HepG2 (cell line): ENCODE measurements at regions not wholly inside any gene's neighbourhood (a gene's known extent, or its start where the extent isn't known, plus 50 kb on each side); places are given as distances from the start of the nearest gene placed in this dataset.

ENCODE experiments used
- ATAC-seq: fragments of 200-7000 bp; cut with Tn5 transposase; 3 replicates; pipeline ENCODE4 v1.9.1; 2020; ENCODE audit warnings: mild to moderate bottlenecking, moderate library complexity
- BruUV-seq: library from RNA; stranded (reverse); fragments of 400-500 nt; replicated peaks from 2 replicates; lab custom pipeline; 2021; lab: Mats Ljungman, UMichigan
- CTCF ChIA-PET: fragments of 300-600 bp; formaldehyde crosslinking; extraction: SDS; loops from one replicate; lab custom pipeline; 2021; ENCODE audit warnings: low total read pairs, inconsistent platforms, low intra/inter-chr PET ratio; lab: Yijun Ruan, JAX
- POLR2A ChIA-PET: fragments of 350-600 bp; sonication (Branson Sonifier 250); formaldehyde crosslinking; loops from one replicate; lab custom pipeline; 2020; ENCODE audit warnings: antibody characterized with exemption, inconsistent platforms; lab: Yijun Ruan, JAX
- DNase-seq: peaks from one replicate; pipeline ENCODE4 v3.0.0-alpha.2; 2015; ENCODE audit warnings: low spot score
- FAIRE-seq: peaks from 3 replicates; lab custom pipeline; 2011; peaks lifted over from hg19 to GRCh38; lab: Jason Lieb, UNC
- H2AFZ ChIP-seq: one replicate; pipeline ENCODE4 v1.6.1; 2011; ENCODE audit warnings: low read length, inconsistent platforms
- H3K27ac ChIP-seq: fragments of 300-600 bp; 3 replicates; pipeline ENCODE4 v1.8.0; 2011; ENCODE audit warnings: mixed run types, mild to moderate bottlenecking, mixed read lengths, low read length, inconsistent platforms; ENCODE audit not compliant: insufficient read depth; ENCODE audit errors: extremely low read length
- H3K27me3 ChIP-seq, 2 experiments: fragments of 200-600 bp in 1 of 2; 2 replicates in 1 of 2; 3 replicates in 1 of 2; pipeline versions ENCODE4 v1.6.0 to v1.8.0; 2011; ENCODE audit warnings: low read length in 2 of 2, mild to moderate bottlenecking in 2 of 2, moderate library complexity in 2 of 2, inconsistent platforms in 1 of 2; ENCODE audit not compliant: insufficient read depth in 2 of 2, control insufficient read depth in 1 of 2
- H3K36me3 ChIP-seq, 2 experiments: fragments of 200-600 bp in 1 of 2; replicated peaks in 1 of 2; 2 replicates in 1 of 2; 3 replicates in 1 of 2; pipeline versions ENCODE4 v1.5.1 to v1.8.0; 2011; ENCODE audit warnings: low read length in 2 of 2, inconsistent platforms in 1 of 2; ENCODE audit not compliant: insufficient read depth in 2 of 2, control insufficient read depth in 1 of 2
- H3K4me1 ChIP-seq: 2 replicates; pipeline ENCODE4 v1.5.1; 2012; ENCODE audit warnings: low read length, inconsistent platforms; ENCODE audit not compliant: insufficient read depth
- H3K4me2 ChIP-seq: 2 replicates; pipeline ENCODE4 v1.6.0; 2011; ENCODE audit warnings: low read depth, low read length, inconsistent platforms
- H3K4me3 ChIP-seq, 3 experiments: fragments of 200-600 bp in 1 of 3; sonication (generic), shearing (Covaris generic) in 1 of 3; replicated peaks in 1 of 3; 2 replicates each; pipeline ENCODE4 v1.5.1; 2011 to 2016; ENCODE audit warnings: low read length in 3 of 3, inconsistent platforms in 2 of 3, low read depth in 2 of 3, mild to moderate bottlenecking in 2 of 3, control low read depth in 1 of 3, mixed read lengths in 1 of 3; ENCODE audit not compliant: insufficient read depth in 1 of 3
- H3K79me2 ChIP-seq: one replicate; pipeline ENCODE4 v1.6.1; 2011; ENCODE audit warnings: low read length, inconsistent platforms; ENCODE audit not compliant: insufficient read depth
- H3K9ac ChIP-seq: 2 replicates; pipeline ENCODE4 v1.6.0; 2011; ENCODE audit warnings: mild to moderate bottlenecking, low read depth, low read length, inconsistent platforms; ENCODE audit not compliant: insufficient read depth
- H3K9me3 ChIP-seq: 2 replicates; pipeline ENCODE4 v1.5.1; 2012; ENCODE audit warnings: mild to moderate bottlenecking, low read length
- H4K20me1 ChIP-seq: 2 replicates; pipeline ENCODE4 v1.6.0; 2011; ENCODE audit warnings: inconsistent platforms, mild to moderate bottlenecking, low read length, moderate library complexity; ENCODE audit not compliant: insufficient read depth
- ARNTL ChIP-seq: sonication (generic); formaldehyde crosslinking; IDR thresholded peaks from 2 replicates; pipeline ENCODE4 v1.4.0; 2020; ENCODE audit warnings: mild to moderate bottlenecking, missing genetic modification reagents
- HOXD1 ChIP-seq: sonication (generic); formaldehyde crosslinking; IDR thresholded peaks from 2 replicates; pipeline ENCODE4 v1.5.0; 2020; ENCODE audit warnings: missing genetic modification reagents
- ZBTB1 ChIP-seq: sonication (generic); formaldehyde crosslinking; IDR thresholded peaks from 2 replicates; pipeline ENCODE4 v1.4.0; 2020; ENCODE audit warnings: missing genetic modification reagents, borderline replicate concordance
- ZNF12 ChIP-seq: sonication (generic); formaldehyde crosslinking; IDR thresholded peaks from 2 replicates; pipeline ENCODE4 v1.5.0; 2020; ENCODE audit warnings: missing genetic modification reagents
- ZNF446 ChIP-seq: sonication (generic); formaldehyde crosslinking; IDR thresholded peaks from 2 replicates; pipeline ENCODE4 v1.5.0; 2020; ENCODE audit warnings: mild to moderate bottlenecking, missing genetic modification reagents
- ZNF609 ChIP-seq: sonication (generic); formaldehyde crosslinking; IDR thresholded peaks from 2 replicates; pipeline ENCODE4 v1.4.0; 2020; ENCODE audit warnings: mild to moderate bottlenecking, missing genetic modification reagents, borderline replicate concordance
- WGBS: methylation state at CpG from one replicate; pipeline ENCODE4 v1.1.6; 2017; ENCODE audit warnings: low lambda C conversion rate; 5-methylcytosine and 5-hydroxymethylcytosine counted together
- in situ Hi-C: cut with HindIII; loops from 2 replicates; pipeline ENCODE4 v1.10.0; 2017; ENCODE audit warnings: low pct_unique_long_range_greater_than_20kb; ENCODE audit not compliant: extremely low pct_ligation_motif_present
- intact Hi-C: fragments of 100-400 bp; cut with micrococcal nuclease; formaldehyde crosslinking; loops from one replicate; pipeline ENCODE4 v1.10.0; 2022; ENCODE audit not compliant: unreplicated experiment
- TF ChIP-seq, protein P1 (sequence below): sonication (generic); formaldehyde crosslinking; IDR thresholded peaks from 2 replicates; pipeline ENCODE4 v1.4.0; 2020; ENCODE audit warnings: missing genetic modification reagents, borderline replicate concordance

DNA sequence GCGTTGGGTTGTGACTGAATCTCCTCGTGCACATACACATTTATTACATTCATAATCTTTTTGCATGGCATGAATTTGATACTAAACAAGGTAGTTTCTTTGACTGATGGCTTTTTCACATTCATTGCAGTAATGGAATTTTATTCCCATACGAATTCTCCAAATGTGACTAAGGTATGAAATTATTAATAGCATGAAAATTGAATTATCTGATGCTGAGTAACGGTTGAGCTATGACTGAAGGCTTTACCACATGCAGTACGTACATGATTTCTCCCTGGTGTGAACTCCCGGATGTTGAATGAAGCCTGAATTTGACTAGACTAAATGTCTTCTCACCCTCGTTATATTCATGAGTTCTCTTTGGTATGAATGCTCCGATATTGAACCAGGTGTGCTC lies 104.4 kb upstream of the C1GALT1 start:
- Histone ChIP-seq H3K9ac (no peak overlapping the region), H2AFZ (no peak overlapping the region), H3K27me3 (no peaks in the 10 kb centered on the region), H3K36me3 (no peaks in the 10 kb centered on the region), H3K4me1 (peaks cover 11% of the 10 kb centered on the region), H3K27ac (no peak overlapping the region), H3K79me2 (no peaks in the 10 kb centered on the region), H3K9me3 (no peaks in the 10 kb centered on the region), H3K4me3 (no peak overlapping the region), H3K4me2 (no peak overlapping the region), H4K20me1 (no peaks in the 10 kb centered on the region)
- 36% methylated on average over 8 of the region's 8 CpGs for WGBS
- ChIA-PET POLR2A (no interaction called here), CTCF (no interaction called here)
- intact Hi-C loops (no loop called here), in situ Hi-C loops (no loop called here)
- no peak for FAIRE-seq
- no peak for ATAC-seq
- BruUV-seq: no TSS peak
- no peak for TF ChIP-seq ZBTB1 (CRISPR knock-in tag)
- no peak for TF ChIP-seq ARNTL (CRISPR knock-in tag)
- TF ChIP-seq HOXD1 (CRISPR knock-in tag): no peak
- no peak for TF ChIP-seq ZNF12 (CRISPR knock-in tag)
- TF ChIP-seq, protein P1, sequence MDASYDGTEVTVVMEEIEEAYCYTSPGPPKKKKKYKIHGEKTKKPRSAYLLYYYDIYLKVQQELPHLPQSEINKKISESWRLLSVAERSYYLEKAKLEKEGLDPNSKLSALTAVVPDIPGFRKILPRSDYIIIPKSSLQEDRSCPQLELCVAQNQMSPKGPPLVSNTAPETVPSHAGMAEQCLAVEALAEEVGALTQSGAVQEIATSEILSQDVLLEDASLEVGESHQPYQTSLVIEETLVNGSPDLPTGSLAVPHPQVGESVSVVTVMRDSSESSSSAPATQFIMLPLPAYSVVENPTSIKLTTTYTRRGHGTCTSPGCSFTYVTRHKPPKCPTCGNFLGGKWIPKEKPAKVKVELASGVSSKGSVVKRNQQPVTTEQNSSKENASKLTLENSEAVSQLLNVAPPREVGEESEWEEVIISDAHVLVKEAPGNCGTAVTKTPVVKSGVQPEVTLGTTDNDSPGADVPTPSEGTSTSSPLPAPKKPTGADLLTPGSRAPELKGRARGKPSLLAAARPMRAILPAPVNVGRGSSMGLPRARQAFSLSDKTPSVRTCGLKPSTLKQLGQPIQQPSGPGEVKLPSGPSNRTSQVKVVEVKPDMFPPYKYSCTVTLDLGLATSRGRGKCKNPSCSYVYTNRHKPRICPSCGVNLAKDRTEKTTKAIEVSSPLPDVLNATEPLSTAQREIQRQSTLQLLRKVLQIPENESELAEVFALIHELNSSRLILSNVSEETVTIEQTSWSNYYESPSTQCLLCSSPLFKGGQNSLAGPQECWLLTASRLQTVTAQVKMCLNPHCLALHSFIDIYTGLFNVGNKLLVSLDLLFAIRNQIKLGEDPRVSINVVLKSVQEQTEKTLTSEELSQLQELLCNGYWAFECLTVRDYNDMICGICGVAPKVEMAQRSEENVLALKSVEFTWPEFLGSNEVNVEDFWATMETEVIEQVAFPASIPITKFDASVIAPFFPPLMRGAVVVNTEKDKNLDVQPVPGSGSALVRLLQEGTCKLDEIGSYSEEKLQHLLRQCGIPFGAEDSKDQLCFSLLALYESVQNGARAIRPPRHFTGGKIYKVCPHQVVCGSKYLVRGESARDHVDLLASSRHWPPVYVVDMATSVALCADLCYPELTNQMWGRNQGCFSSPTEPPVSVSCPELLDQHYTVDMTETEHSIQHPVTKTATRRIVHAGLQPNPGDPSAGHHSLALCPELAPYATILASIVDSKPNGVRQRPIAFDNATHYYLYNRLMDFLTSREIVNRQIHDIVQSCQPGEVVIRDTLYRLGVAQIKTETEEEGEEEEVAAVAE (CRISPR knock-in tag): no peak
- TF ChIP-seq ZNF609: no peak
- TF ChIP-seq ZNF446 (CRISPR knock-in tag): no peak
- no peak for DNase-seq
